Activated B cell treated with CpG ODN at 0.5 μM for 24 hours (primary cell): ENCODE measurements at regions not wholly inside any gene's neighbourhood (a gene's known extent, or its start where the extent isn't known, plus 50 kb on each side); places are given as distances from the start of the nearest gene placed in this dataset.

Source experiments
- ATAC-seq: fragments of 200-7000 bp; cut with Tn5 transposase; one replicate; pipeline ENCODE4 v1.10.0; 2021; ENCODE audit warnings: low read depth, mild to moderate bottlenecking, moderate library complexity
- CTCF ChIA-PET: fragments of 350-600 bp; sonication (Branson Sonifier 250); formaldehyde crosslinking; loops from one replicate; lab custom pipeline; 2021; ENCODE audit warnings: antibody characterized with exemption; lab: Charles Lee
- POLR2A ChIA-PET: fragments of 350-600 bp; sonication (Branson Sonifier 250); formaldehyde crosslinking; loops from one replicate; lab custom pipeline; 2021; ENCODE audit warnings: antibody characterized with exemption; lab: Charles Lee
- DNase-seq: peaks from one replicate; pipeline ENCODE4 v3.0.0; 2022
- H3K27ac Mint-ChIP-seq: one replicate; pipeline ENCODE4 v1.8.0; 2020; ENCODE audit warnings: mixed read lengths
- H3K27me3 Mint-ChIP-seq: one replicate; pipeline ENCODE4 v1.8.0; 2021; ENCODE audit warnings: mixed read lengths
- H3K36me3 Mint-ChIP-seq: one replicate; pipeline ENCODE4 v1.8.0; 2021; ENCODE audit warnings: low read depth, mixed read lengths
- H3K4me1 Mint-ChIP-seq: one replicate; pipeline ENCODE4 v1.8.0; 2021; ENCODE audit warnings: mixed read lengths
- H3K4me3 Mint-ChIP-seq: one replicate; pipeline ENCODE4 v1.8.0; 2020; ENCODE audit warnings: mild to moderate bottlenecking, mixed read lengths
- H3K9me3 Mint-ChIP-seq: one replicate; pipeline ENCODE4 v1.8.0; 2020; ENCODE audit warnings: mixed read lengths
- CTCF ChIP-seq: fragments of 200-600 bp; IDR thresholded peaks from one replicate; pipeline ENCODE4 v1.8.0; 2022; ENCODE audit warnings: antibody characterized with exemption, mild to moderate bottlenecking
- intact Hi-C: fragments of 100-400 bp; cut with micrococcal nuclease; formaldehyde crosslinking; loops from one replicate; pipeline ENCODE4 v1.15.1; 2024

DNA sequence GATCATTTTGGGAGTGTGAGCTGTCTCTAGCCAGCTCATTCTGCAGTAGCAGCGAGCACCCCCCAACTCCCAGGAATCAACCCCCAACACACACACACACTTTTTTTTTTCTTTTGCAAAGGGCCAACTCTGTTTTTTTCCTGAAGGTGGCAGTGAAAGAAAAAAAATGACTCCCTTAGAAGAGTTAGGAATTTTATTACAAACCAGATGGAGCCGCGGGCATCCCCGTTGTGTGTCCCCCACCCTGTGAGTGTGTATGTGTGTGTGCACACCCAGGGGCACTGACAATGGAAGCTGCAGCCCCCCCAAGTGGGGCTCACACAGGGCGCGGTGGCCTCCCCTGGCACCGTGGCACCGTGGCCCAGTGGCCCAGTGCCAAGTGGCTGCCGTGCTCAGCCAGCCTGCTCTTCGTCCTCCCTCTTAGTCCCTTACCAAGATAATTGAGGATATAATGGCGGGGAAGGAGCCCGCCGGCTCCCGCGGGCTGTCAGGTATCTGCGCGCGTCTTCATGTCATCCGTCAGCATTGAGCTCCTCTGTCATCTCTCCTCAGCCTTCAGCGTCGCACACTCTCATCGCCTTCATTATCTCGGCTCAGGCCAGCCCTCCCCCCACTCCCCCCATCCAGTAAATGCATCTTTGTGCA, 314.1 kb downstream of the ZNF536 start:
- ChIA-PET CTCF (no interaction called here), POLR2A (no interaction called here)
- no peak overlapping the region for H3K4me3 Mint-ChIP-seq
- H3K4me1 Mint-ChIP-seq, result no peaks in the 10 kb centered on the region
- no peak for ATAC-seq
- no peaks in the 10 kb centered on the region for H3K36me3 Mint-ChIP-seq
- no peak for TF ChIP-seq CTCF
- H3K27ac Mint-ChIP-seq, result no peak overlapping the region
- H3K27me3 Mint-ChIP-seq, result peaks cover 19% of the 10 kb centered on the region
- H3K9me3 Mint-ChIP-seq, result no peaks in the 10 kb centered on the region
- DNase-seq, result no peak
- intact Hi-C loops, result no loop called here

DNA sequence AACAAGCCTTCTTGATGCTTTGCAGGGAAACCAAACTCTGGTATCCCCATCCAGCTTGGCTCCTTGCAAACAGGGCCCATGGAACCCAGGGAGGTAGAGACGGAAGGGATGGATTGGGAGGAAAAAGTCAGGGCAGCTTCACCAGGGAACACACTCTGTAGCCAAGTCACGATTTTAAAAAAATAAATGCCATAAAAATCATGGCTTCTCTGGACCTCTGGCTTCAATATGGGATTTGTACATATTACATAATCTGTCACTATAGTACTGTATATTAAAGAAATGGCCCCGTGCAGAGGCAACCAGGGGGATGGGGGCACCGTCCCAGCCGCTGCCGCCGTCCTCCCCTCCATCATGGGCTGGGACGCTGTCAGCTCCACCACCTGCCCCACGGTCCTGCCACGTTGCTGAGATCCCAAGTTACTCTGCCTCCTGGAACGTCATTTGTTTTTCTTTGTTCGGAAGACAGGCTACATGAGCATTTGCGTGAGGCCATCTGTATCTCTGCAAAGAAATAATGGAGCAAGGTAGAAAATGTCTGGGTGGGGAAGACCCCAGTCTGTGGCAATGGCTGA, 313.3 kb downstream of the ZNF536 start:
- Mint-ChIP-seq H3K27ac (no peak overlapping the region), H3K4me3 (no peak overlapping the region), H3K9me3 (no peaks in the 10 kb centered on the region), H3K27me3 (peaks cover 12% of the 10 kb centered on the region), H3K36me3 (no peaks in the 10 kb centered on the region), H3K4me1 (no peaks in the 10 kb centered on the region)
- intact Hi-C loops, result no loop called here
- POLR2A ChIA-PET, result no interaction called here
- no peak for ATAC-seq
- no peak for DNase-seq
- TF ChIP-seq CTCF, result no peak
- CTCF ChIA-PET, result no interaction called here

- intact Hi-C loops, result loop anchor here (5.0 kb wide), 1 partner anchor 1888 kb away; no protein-coding TSS in a partner anchor
These were observed 312.4 kb downstream of the ZNF536 start for GRCh38 chr19:30684613-30685012.

DNA sequence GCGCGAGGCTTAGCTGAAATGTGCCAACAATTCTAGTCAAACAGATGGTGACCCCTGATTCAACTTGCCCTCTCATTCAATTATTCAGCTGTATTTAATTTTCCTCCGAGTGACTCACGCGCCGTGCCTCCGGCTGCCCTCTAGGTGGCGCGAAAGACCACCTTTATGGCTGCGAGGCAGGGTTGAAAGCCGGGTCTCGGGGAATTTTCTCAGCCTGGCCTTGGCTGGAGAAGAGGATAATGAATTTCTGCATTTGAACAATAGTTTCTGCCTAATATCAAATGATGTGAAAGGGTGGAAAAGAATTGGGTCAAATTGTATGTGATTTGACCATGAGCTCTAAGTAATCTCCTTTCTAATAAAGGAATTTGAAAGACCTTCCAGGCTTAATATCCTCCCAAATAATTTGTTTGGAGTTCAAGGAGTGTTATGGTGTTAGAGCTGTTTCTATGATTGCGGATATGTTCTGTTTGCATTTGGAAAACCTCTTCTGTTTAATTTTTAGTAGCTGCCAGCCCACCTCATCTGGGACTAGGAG, 310.9 kb downstream of the ZNF536 start:
- H3K36me3 Mint-ChIP-seq, result no peaks in the 10 kb centered on the region
- no peak for TF ChIP-seq CTCF
- ATAC-seq (no peak), DNase-seq (no peak)
- peaks cover 4% of the 10 kb centered on the region for H3K27me3 Mint-ChIP-seq
- H3K9me3 Mint-ChIP-seq, result no peaks in the 10 kb centered on the region
- no peaks in the 10 kb centered on the region for H3K4me1 Mint-ChIP-seq
- ChIA-PET CTCF (interaction anchor here (1.2 to 1.5 kb wide), 3 partner anchors 8 to 1542 kb away, joined by 3 to 5 read pairs (median 4); no protein-coding TSS in a partner anchor), POLR2A (no interaction called here)
- no peak overlapping the region for H3K4me3 Mint-ChIP-seq
- intact Hi-C loops, result loop anchor here (5.0 kb wide), 1 partner anchor 1889 kb away; no protein-coding TSS in a partner anchor
- H3K27ac Mint-ChIP-seq, result no peak overlapping the region

More at GRCh38 chr19:30684613-30685012, 312.4 kb downstream of the ZNF536 start:
- no peaks in the 10 kb centered on the region for H3K9me3 Mint-ChIP-seq
- TF ChIP-seq CTCF, result no peak
- ChIA-PET CTCF (no interaction called here), POLR2A (no interaction called here)
- no peaks in the 10 kb centered on the region for H3K4me1 Mint-ChIP-seq
- H3K27ac Mint-ChIP-seq, result no peak overlapping the region
- no peak overlapping the region for H3K4me3 Mint-ChIP-seq
- H3K36me3 Mint-ChIP-seq, result no peaks in the 10 kb centered on the region
- peaks cover 10% of the 10 kb centered on the region for H3K27me3 Mint-ChIP-seq
- ATAC-seq, result no peak
- no peak for DNase-seq
